Spinal cord (tissue), 9 donors: ENCODE measurements at regions not wholly inside any gene's neighbourhood (a gene's known extent, or its start where the extent isn't known, plus 50 kb on each side); places are given as distances from the start of the nearest gene placed in this dataset.

Experiments used
- DNase-seq, 6 donors: peaks; one replicate each; pipeline versions ENCODE4 v3.0.0 to v3.0.0-alpha.2; 2013 to 2015; ENCODE audit warnings: low spot score in 6 of 6, low read depth in 4 of 6
- H3K27ac ChIP-seq: one replicate; pipeline ENCODE4 v1.5.1; 2013; ENCODE audit warnings: low read depth, low read length, control low read depth
- H3K27me3 ChIP-seq: one replicate; pipeline ENCODE4 v1.6.1; 2013; ENCODE audit warnings: low read length; ENCODE audit not compliant: control insufficient read depth, insufficient read depth
- H3K36me3 ChIP-seq: one replicate; pipeline ENCODE4 v1.6.1; 2013; ENCODE audit warnings: low read length; ENCODE audit not compliant: control insufficient read depth, insufficient read depth
- H3K4me1 ChIP-seq: one replicate; pipeline ENCODE4 v1.6.1; 2013; ENCODE audit warnings: low read length; ENCODE audit not compliant: control insufficient read depth, insufficient read depth
- H3K4me3 ChIP-seq: one replicate; pipeline ENCODE4 v1.5.1; 2013; ENCODE audit warnings: low read depth, low read length, control low read depth
- H3K9me3 ChIP-seq: one replicate; pipeline ENCODE4 v1.6.1; 2013; ENCODE audit warnings: low read length; ENCODE audit not compliant: control insufficient read depth, insufficient read depth
- WGBS: methylation state at CpG from one replicate; pipeline ENCODE4 v1.1.5; 2013; ENCODE audit warnings: missing lambda C conversion rate; ENCODE audit not compliant: insufficient coverage; 5-methylcytosine and 5-hydroxymethylcytosine counted together
- donor health status: healthy.

DNA sequence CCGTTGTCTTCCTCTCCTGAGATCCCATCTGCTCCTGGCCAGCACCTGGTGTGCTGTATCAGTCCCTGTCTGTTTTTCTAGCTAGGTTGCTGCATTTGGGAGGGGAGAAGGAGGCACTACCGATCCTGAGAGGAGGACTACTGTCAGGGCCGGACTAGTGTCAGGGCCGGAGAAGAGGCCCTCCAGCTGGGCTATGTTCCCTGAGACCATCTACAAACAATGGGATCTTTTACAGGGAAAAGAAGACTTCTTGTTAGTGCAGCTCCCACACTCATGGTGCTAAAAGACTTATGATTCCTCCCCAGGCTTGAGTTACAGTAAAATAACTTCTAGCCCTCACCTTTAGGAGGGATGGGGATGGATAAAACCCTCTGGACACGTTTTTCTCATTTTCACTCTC is 141.0 kb upstream of the TNR start:
- Histone ChIP-seq H3K27me3 (no peaks in the 10 kb centered on the region), H3K36me3 (no peaks in the 10 kb centered on the region), H3K27ac (no peak overlapping the region), H3K4me1 (peaks cover 25% of the 10 kb centered on the region), H3K4me3 (no peak overlapping the region), H3K9me3 (no peaks in the 10 kb centered on the region)
- DNase-seq = no peak
- WGBS = no CpG with 5 or more reads among the region's 5 CpGs

DNA sequence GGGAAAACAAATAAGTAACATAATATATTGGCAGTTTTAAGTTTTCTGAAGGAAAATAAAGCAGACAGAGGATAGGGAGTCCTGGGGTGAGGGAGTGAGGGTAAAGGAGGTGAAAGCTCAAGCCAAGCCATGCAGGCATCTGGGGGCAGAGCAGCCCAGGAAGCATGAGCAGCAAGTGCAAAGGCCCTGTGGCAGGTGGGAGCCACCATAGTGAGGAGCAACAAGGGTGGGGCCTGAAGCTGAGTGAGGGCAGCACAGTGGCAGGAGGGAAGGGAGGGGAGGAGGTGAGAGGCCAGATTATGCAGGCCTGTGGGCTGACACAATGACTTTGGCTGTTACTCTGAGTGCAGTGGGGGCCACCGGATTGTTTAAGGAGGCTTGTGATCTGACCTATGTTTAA is 138.8 kb upstream of the TNR start:
- H3K4me3 ChIP-seq = no peak overlapping the region
- no peak for DNase-seq
- H3K4me1 ChIP-seq = peaks cover 31% of the 10 kb centered on the region
- H3K9me3 ChIP-seq = no peaks in the 10 kb centered on the region
- H3K36me3 ChIP-seq = no peaks in the 10 kb centered on the region
- no peaks in the 10 kb centered on the region for H3K27me3 ChIP-seq
- H3K27ac ChIP-seq = no peak overlapping the region
- 83% methylated on average over 1 of the region's 1 CpG for WGBS

GRCh38 chr1:175881246-175881976 is 138.0 kb upstream of the TNR start:
- Histone ChIP-seq H3K4me1 (peaks cover 31% of the 10 kb centered on the region), H3K27me3 (no peaks in the 10 kb centered on the region), H3K9me3 (no peaks in the 10 kb centered on the region), H3K4me3 (no peak overlapping the region), H3K27ac (no peak overlapping the region), H3K36me3 (no peaks in the 10 kb centered on the region)
- DNase-seq = peak in 2 of 6 donors; percentile 41
- 47% methylated on average over 5 of the region's 8 CpGs for WGBS

DNA sequence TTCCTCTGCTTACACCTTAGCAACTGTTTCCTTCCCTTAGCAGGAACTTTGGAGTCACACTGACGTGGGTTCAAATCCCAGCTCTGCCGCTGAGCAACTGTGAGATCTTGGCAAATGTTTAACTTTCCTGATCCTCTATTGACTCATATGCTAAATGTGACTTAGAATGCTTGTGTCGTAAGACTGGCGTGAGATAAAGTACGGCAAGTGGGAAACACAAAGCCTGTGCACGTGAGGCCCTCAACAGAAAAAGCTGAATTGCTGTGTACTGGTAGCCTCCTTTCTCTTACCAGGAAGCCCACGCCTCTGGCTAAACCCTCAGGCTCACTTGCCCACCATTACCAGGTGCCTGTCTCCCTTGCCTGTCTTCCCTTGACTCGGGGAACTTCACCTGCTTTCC is 135.4 kb upstream of the TNR start:
- Histone ChIP-seq H3K4me3 (no peak overlapping the region), H3K27ac (no peak overlapping the region)

DNA sequence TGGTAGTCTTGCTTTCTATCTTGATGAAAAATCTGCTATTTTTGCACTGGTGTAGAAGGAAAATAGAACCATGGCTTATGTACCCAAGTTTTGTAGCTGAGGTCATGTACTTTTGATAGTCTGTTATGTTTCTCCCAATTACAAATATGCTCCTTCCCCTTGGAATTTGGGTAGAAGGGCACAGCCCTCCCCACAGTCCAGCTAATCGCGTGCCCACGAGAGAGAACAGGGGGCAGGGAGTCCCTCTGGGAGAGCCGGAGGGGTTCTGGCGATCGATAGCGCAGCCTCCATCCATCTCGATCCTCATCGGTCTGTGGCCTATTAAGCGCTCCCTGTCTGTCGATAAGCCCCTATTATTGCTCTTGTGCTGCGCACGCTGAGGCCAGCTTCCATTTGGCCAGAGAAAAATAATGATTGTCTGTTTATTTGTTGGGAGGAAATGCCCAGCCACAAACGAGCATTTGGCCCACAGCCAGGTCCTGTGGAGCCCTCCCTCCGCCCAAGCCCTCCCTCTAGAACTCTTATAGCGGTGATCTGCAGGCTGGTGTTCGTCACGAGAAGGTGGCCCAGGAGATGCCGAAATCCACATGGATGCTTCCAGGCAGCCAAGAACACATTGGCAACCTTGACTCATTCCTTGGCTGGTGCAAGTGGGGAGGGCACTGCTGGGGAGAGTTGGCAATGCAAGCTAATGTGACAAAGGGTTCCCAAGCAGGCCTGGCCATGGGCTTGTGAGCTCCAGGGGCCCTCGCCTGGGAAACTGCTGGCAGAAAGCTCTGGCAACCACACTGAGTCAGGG is 134.7 kb upstream of the TNR start:
- H3K9me3 ChIP-seq = no peaks in the 10 kb centered on the region
- H3K36me3 ChIP-seq = no peaks in the 10 kb centered on the region
- H3K4me3 ChIP-seq = no peak overlapping the region
- H3K27ac ChIP-seq = no peak overlapping the region
- H3K27me3 ChIP-seq = no peaks in the 10 kb centered on the region
- WGBS = 44% methylated on average over 8 of the region's 20 CpGs
- H3K4me1 ChIP-seq = peaks cover 17% of the 10 kb centered on the region
- peak in 3 of 6 donors; percentile 33 to 86 (median 83) for DNase-seq

More for the DNA sequence above, 135.4 kb upstream of the TNR start:
- no peak for DNase-seq
- no peaks in the 10 kb centered on the region for H3K27me3 ChIP-seq
- H3K36me3 ChIP-seq = no peaks in the 10 kb centered on the region
- no peaks in the 10 kb centered on the region for H3K9me3 ChIP-seq
- H3K4me1 ChIP-seq = peaks cover 17% of the 10 kb centered on the region
- 77% methylated on average over 7 of the region's 8 CpGs for WGBS

GRCh38 chr1:175875556-175875955 is 132.2 kb upstream of the TNR start:
- no peak for DNase-seq
- Histone ChIP-seq H3K4me3 (no peak overlapping the region), H3K27ac (no peak overlapping the region), H3K27me3 (no peaks in the 10 kb centered on the region), H3K4me1 (peaks cover 23% of the 10 kb centered on the region), H3K9me3 (no peaks in the 10 kb centered on the region), H3K36me3 (no peaks in the 10 kb centered on the region)
- WGBS = 93% methylated on average over 3 of the region's 6 CpGs

DNA sequence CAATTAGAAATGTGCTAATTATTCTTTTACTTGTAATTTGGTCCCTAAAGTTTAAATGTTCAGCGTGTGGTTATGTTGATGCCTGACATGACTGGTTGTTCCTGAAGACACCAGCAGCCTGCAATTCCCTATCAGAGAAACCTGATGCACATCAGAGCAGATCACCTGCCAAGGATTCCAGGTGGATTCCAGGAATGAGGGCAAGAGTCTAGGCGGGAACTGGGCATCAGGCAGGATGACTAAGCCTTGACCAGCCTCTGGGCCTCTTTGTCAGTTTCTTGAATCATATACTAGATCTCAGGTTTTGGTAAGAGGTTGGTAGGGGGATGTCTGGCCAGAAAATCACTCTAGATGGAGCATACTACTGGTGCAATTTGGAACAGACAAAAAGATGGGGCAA is 130.7 kb upstream of the TNR start:
- Histone ChIP-seq H3K9me3 (no peaks in the 10 kb centered on the region), H3K4me1 (peaks cover 23% of the 10 kb centered on the region), H3K4me3 (no peak overlapping the region), H3K27me3 (no peaks in the 10 kb centered on the region), H3K27ac (no peak overlapping the region), H3K36me3 (no peaks in the 10 kb centered on the region)
- no peak for DNase-seq
- WGBS = 100% methylated on average over 1 of the region's 2 CpGs

DNA sequence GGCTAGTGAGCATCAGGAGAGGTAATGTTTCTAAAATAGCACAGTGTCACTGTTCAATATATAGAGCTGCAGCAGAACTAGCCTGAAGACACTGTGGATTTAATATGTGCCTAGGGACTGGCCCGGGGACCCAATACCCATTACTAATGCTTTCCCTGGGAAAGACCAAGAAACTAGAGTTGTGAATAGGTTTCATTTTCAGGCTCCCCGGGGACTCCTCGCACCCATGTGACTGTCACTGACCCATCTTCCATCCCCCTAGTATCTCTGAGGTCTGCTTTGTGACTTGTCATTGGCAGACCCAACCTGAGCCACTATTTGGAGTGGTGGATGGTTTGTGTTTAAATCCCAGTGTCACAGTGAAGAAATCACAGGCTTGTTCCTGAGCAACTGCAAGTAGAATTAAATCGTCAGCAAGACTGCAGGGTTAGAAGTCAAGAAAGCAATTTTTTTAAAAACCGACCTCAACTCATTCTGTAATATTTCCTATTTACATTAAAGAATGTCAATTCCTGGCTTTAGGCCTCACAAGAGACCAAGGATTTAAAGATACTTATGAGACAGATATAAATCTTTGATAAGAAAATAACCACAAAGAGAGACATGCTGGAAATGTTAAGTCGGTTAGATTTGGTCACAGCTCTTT is 130.0 kb upstream of the TNR start:
- H3K27me3 ChIP-seq = no peaks in the 10 kb centered on the region
- WGBS = no CpG with 5 or more reads among the region's 6 CpGs
- H3K36me3 ChIP-seq = no peaks in the 10 kb centered on the region
- no peak for DNase-seq
- peaks cover 19% of the 10 kb centered on the region for H3K4me1 ChIP-seq
- H3K9me3 ChIP-seq = no peaks in the 10 kb centered on the region
- H3K4me3 ChIP-seq = no peak overlapping the region
- no peak overlapping the region for H3K27ac ChIP-seq

- no CpG with 5 or more reads among the region's 4 CpGs for WGBS
- no peak overlapping the region for H3K27ac ChIP-seq
- no peaks in the 10 kb centered on the region for H3K36me3 ChIP-seq
- H3K9me3 ChIP-seq = no peaks in the 10 kb centered on the region
- H3K4me3 ChIP-seq = no peak overlapping the region
- no peaks in the 10 kb centered on the region for H3K27me3 ChIP-seq
- peaks cover 12% of the 10 kb centered on the region for H3K4me1 ChIP-seq
- no peak for DNase-seq
These were observed 129.2 kb upstream of the TNR start for GRCh38 chr1:175872588-175872987.
